WI38 (cell line): ENCODE measurements at regions not wholly inside any gene's neighbourhood (a gene's known extent, or its start where the extent isn't known, plus 50 kb on each side); places are given as distances from the start of the nearest gene placed in this dataset.

ENCODE experiments used
- H3K4me3 ChIP-seq: 2 replicates; pipeline ENCODE4 v1.5.1; 2011; ENCODE audit warnings: low read depth, mild to moderate bottlenecking, control low read depth, low read length
- CTCF ChIP-seq: IDR thresholded peaks from 2 replicates; pipeline ENCODE4 v1.5.1; 2012; ENCODE audit warnings: low read depth, mild to moderate bottlenecking, control low read depth, low read length

GRCh38 chr3:81164806-81165205, 596.6 kb downstream of the GBE1 start:
- TF ChIP-seq CTCF, result no peak
- no peak overlapping the region for H3K4me3 ChIP-seq

DNA sequence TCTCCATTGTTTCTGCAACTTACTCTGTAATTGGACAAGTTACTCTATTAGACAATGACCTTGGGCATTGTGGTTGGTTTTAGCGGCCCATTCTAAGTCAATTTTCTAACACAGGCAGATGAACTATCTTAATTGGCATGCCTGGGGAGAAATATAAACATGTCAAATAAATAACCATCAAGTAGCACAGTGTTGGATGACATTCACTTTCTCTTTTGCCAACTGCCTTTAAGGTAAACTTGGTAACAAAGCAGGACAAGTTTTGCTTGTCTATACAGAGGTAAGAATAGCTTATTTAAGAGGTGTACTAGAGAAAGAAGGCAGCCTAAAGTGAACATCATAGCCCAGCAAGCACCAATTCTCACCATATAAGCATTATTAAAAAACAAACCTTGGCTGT, 599.6 kb downstream of the GBE1 start:
- TF ChIP-seq CTCF, result no peak
- no peak overlapping the region for H3K4me3 ChIP-seq

DNA sequence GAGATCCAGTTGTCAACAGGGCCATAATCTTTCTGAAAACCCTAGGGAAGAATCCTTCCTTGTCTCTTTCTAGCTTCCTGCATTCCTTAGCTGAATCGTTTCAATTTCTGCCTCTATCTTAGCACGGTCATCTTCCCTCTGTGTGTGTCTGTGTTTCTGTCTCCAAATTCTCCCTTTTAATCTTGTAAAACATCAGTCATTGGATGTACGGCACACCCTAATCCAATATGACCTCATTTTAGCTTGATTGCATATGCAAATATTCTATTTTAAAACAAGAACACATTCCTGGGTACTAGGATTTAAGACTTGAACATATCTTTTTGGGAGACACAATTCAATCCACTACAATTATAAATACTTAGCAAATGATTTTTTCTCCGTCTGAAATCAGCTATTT, 600.3 kb downstream of the GBE1 start:
- H3K4me3 ChIP-seq, result no peak overlapping the region
- TF ChIP-seq CTCF, result no peak

- no peak for TF ChIP-seq CTCF
Observed at GRCh38 chr3:81154611-81155143, 606.8 kb downstream of the GBE1 start.

GRCh38 chr3:81152156-81152555, 609.3 kb downstream of the GBE1 start:
- no peak overlapping the region for H3K4me3 ChIP-seq
- TF ChIP-seq CTCF, result no peak

More at GRCh38 chr3:81154611-81155143, 606.8 kb downstream of the GBE1 start:
- no peak overlapping the region for H3K4me3 ChIP-seq

- no peak overlapping the region for H3K4me3 ChIP-seq
- TF ChIP-seq CTCF, result no peak
Observed at GRCh38 chr3:81132995-81133394, 628.5 kb downstream of the GBE1 start.

DNA sequence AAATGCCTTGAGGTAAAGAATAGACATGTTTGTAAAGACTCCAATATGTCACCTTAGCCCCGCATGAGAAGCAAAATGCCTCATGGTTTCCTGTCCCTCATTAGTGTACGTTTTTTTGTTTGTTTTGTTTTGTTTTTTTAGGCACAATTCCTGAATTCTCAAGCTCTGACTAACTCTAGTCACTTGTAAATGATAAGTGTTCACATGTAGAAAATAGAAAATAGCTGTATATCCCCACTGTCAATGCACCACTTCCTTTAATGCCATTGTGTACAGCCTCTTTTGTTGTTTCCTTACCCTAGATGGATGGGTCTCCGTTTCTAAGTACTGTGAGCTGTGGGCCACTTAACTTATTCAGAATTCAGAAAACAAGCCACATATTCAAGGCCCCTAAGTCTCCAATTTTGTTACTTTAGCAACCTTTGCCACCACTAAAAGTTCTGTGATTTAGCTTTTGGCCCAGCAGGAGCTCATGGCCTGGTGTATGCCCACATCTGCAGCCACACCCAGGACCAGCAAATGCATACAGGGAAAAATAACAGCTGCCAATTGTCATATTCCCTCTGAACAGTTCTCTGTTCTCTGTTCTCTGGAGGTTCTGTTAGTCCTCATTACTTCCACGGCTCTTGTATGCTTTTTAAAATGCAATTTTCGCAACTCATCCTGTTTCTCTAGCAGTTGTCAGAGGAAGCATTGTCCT, 655.5 kb downstream of the GBE1 start:
- no peak for TF ChIP-seq CTCF
- H3K4me3 ChIP-seq, result no peak overlapping the region
